A673 (cell line): ENCODE measurements at regions not wholly inside any gene's neighbourhood (a gene's known extent, or its start where the extent isn't known, plus 50 kb on each side); places are given as distances from the start of the nearest gene placed in this dataset.

ENCODE experiments used
- BruUV-seq: library from RNA; stranded (reverse); fragments of 400-500 nt; replicated peaks from 2 replicates; lab custom pipeline; 2021; lab: Mats Ljungman, UMichigan
- CTCF ChIA-PET: fragments of 300-600 bp; sonication (Branson Sonifier 250); formaldehyde crosslinking; loops from one replicate; lab custom pipeline; 2022; ENCODE audit warnings: antibody characterized with exemption; lab: Charles Lee
- POLR2A ChIA-PET: fragments of 300-600 bp; sonication (Branson Sonifier 250); formaldehyde crosslinking; loops from one replicate; lab custom pipeline; 2022; ENCODE audit warnings: antibody characterized with exemption; ENCODE audit not compliant: low non-redundant PET; lab: Charles Lee
- DNase-seq: peaks from one replicate; pipeline ENCODE4 v3.0.0-alpha.2; 2015; ENCODE audit warnings: low spot score
- H3K27ac ChIP-seq: fragments of 200-600 bp; sonication (generic); 2 replicates; pipeline ENCODE4 v1.5.1; 2016; ENCODE audit warnings: mixed run types, low read depth, mild to moderate bottlenecking, mixed read lengths, antibody characterized with exemption, low read length; ENCODE audit not compliant: poor library complexity, severe bottlenecking
- H3K27me3 ChIP-seq: fragments of 200-600 bp; sonication (generic); replicated peaks from 2 replicates; pipeline ENCODE4 v1.6.1; 2017; ENCODE audit warnings: mixed run types, low read depth, mild to moderate bottlenecking, mixed read lengths, antibody characterized with exemption, low read length; ENCODE audit not compliant: insufficient read depth, poor library complexity
- H3K36me3 ChIP-seq: fragments of 200-600 bp; sonication (generic); 2 replicates; pipeline ENCODE4 v1.6.1; 2016; ENCODE audit warnings: mixed run types, mild to moderate bottlenecking, mixed read lengths, antibody characterized with exemption, low read length; ENCODE audit not compliant: insufficient read depth, poor library complexity, severe bottlenecking
- H3K4me1 ChIP-seq: fragments of 200-600 bp; sonication (generic); 2 replicates; pipeline ENCODE4 v1.6.1; 2017; ENCODE audit warnings: mixed run types, mild to moderate bottlenecking, mixed read lengths, antibody characterized with exemption, low read length; ENCODE audit not compliant: insufficient read depth, poor library complexity, severe bottlenecking
- H3K4me3 ChIP-seq: fragments of 200-600 bp; sonication (generic); 2 replicates; pipeline ENCODE4 v1.5.1; 2016; ENCODE audit warnings: low read depth, mixed run types, mild to moderate bottlenecking, mixed read lengths, low read length; ENCODE audit not compliant: poor library complexity, severe bottlenecking
- H3K9me3 ChIP-seq: fragments of 200-600 bp; sonication (generic); 2 replicates; pipeline ENCODE4 v1.6.1; 2016; ENCODE audit warnings: mixed run types, low read depth, mild to moderate bottlenecking, mixed read lengths, antibody characterized with exemption, low read length; ENCODE audit not compliant: poor library complexity, severe bottlenecking
- EZH2 ChIP-seq: fragments of 200-600 bp; sonication (generic); IDR thresholded peaks from 2 replicates; pipeline ENCODE4 v1.6.1; 2017; ENCODE audit warnings: borderline replicate concordance, low read depth, mild to moderate bottlenecking, mixed read lengths, antibody characterized with exemption, low read length; ENCODE audit not compliant: poor library complexity, severe bottlenecking
- intact Hi-C: fragments of 100-400 bp; cut with micrococcal nuclease; formaldehyde crosslinking; loops from one replicate; pipeline ENCODE4 v1.10.0; 2022; ENCODE audit not compliant: unreplicated experiment
- TF ChIP-seq, protein P1 (sequence below): fragments of 300-800, 200-600 bp; sonication (generic); conservative IDR thresholded peaks from 2 replicates; pipeline ENCODE4 v1.5.1; 2017; ENCODE audit warnings: low read depth, mild to moderate bottlenecking, antibody characterized with exemption, low read length, moderate library complexity, mixed read lengths

DNA sequence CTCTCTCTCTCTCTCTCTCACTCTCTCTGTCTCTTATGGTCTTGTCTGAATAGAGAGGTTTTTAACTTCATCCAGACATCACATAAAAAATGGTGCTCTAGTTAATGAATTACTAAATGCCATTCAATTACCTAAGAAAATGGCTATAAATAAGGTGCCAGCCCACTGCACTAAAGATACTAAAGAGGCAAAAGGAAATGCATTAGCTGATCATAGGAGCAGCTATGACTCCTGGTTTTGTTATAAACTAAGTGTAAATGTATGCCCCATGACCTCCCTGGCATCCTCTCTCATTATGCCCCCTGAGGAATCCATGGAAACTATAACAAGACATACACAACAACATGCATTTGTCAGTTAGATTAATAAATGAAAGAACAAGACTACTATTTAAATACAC, 57.5 kb upstream of the PDC start:
- no TSS peak for BruUV-seq
- Histone ChIP-seq H3K4me1 (no peaks in the 10 kb centered on the region), H3K27ac (no peak overlapping the region), H3K27me3 (no peaks in the 10 kb centered on the region), H3K36me3 (no peaks in the 10 kb centered on the region), H3K4me3 (no peak overlapping the region), H3K9me3 (peaks cover 3% of the 10 kb centered on the region)
- TF ChIP-seq, protein P1, sequence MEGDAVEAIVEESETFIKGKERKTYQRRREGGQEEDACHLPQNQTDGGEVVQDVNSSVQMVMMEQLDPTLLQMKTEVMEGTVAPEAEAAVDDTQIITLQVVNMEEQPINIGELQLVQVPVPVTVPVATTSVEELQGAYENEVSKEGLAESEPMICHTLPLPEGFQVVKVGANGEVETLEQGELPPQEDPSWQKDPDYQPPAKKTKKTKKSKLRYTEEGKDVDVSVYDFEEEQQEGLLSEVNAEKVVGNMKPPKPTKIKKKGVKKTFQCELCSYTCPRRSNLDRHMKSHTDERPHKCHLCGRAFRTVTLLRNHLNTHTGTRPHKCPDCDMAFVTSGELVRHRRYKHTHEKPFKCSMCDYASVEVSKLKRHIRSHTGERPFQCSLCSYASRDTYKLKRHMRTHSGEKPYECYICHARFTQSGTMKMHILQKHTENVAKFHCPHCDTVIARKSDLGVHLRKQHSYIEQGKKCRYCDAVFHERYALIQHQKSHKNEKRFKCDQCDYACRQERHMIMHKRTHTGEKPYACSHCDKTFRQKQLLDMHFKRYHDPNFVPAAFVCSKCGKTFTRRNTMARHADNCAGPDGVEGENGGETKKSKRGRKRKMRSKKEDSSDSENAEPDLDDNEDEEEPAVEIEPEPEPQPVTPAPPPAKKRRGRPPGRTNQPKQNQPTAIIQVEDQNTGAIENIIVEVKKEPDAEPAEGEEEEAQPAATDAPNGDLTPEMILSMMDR: no peak
- TF ChIP-seq EZH2: no peak
- intact Hi-C loops: no loop called here
- no peak for DNase-seq
- POLR2A ChIA-PET: no interaction called here
- CTCF ChIA-PET: no interaction called here

DNA sequence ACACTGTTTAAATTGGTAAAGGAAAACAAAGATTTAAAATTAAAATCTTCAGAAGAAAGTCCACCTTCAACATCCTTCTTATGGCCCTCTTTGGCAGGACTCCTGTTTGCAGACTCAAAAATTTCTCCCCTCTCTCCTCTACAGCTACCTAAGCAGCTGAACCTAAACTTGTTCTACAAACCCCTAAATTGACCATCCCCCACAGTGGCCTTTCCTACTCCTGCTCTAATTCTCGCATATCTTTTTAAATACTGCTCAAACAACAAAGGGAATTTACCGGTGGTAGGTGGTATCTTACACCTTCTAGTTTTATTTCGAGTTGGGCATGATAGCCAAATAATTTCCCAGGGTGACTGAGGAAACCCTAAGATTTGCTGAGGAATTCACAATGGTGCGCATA, 53.5 kb upstream of the PDC start:
- BruUV-seq: no TSS peak
- no peaks in the 10 kb centered on the region for H3K9me3 ChIP-seq
- H3K4me1 ChIP-seq: no peaks in the 10 kb centered on the region
- intact Hi-C loops: no loop called here
- CTCF ChIA-PET: no interaction called here
- no peak for TF ChIP-seq EZH2
- TF ChIP-seq, protein P1: no peak
- no peaks in the 10 kb centered on the region for H3K27me3 ChIP-seq
- no peaks in the 10 kb centered on the region for H3K36me3 ChIP-seq
- POLR2A ChIA-PET: interaction anchor here (0.6 kb wide), 1 partner anchor 478 kb away, joined by 3 read pairs; no protein-coding TSS in a partner anchor
- DNase-seq: no peak
- H3K4me3 ChIP-seq: no peak overlapping the region
- H3K27ac ChIP-seq: no peak overlapping the region

DNA sequence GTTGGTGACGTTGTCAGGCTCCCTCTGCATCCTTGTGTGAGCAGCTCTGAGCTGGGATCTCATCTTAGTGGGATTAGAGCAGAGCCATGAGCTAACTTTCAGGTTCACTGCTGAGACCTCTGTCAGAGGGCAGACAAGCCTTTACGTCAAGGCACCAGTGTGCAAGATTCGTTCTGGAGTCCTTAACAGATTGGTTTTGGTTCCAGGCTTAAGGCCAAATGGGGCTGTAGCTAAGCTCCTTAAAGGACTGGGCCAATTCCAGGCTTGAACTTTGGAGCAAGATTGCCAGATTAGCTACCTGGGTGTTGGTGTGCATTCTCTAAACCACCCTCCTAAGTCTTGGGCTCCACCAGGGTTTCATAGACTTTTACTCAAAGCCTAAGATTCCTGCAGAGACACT, 52.6 kb upstream of the PDC start:
- POLR2A ChIA-PET: no interaction called here
- H3K9me3 ChIP-seq: no peaks in the 10 kb centered on the region
- H3K27me3 ChIP-seq: no peaks in the 10 kb centered on the region
- H3K27ac ChIP-seq: no peak overlapping the region
- intact Hi-C loops: no loop called here
- H3K4me3 ChIP-seq: no peak overlapping the region
- no peaks in the 10 kb centered on the region for H3K36me3 ChIP-seq
- TF ChIP-seq EZH2: no peak
- TF ChIP-seq, protein P1: no peak
- DNase-seq: no peak
- H3K4me1 ChIP-seq: no peaks in the 10 kb centered on the region
- no TSS peak for BruUV-seq
- CTCF ChIA-PET: no interaction called here
